SK-N-SH (cell line): ENCODE measurements at regions not wholly inside any gene's neighbourhood (a gene's known extent, or its start where the extent isn't known, plus 50 kb on each side); places are given as distances from the start of the nearest gene placed in this dataset.

Source experiments
- CTCF ChIA-PET: fragments of 300-600, 350-600 bp; formaldehyde crosslinking; extraction: SDS; loops from one replicate; lab custom pipeline; 2021; lab: Yijun Ruan, JAX
- POLR2A ChIA-PET: fragments of 350-600 bp; sonication (Branson Sonifier 250); formaldehyde crosslinking; extraction: SDS; loops from one replicate; lab custom pipeline; 2020; ENCODE audit warnings: antibody characterized with exemption, inconsistent platforms; lab: Yijun Ruan, JAX
- DNase-seq: peaks from one replicate; pipeline ENCODE4 v3.0.0; 2012
- H2AFZ ChIP-seq: fragments of 200-600 bp; sonication (generic); 2 replicates; pipeline ENCODE4 v1.8.1; 2016; ENCODE audit warnings: antibody characterized with exemption, mild to moderate bottlenecking, low read depth
- H3F3A ChIP-seq: fragments of 200-600 bp; sonication (generic); replicated peaks from 2 replicates; pipeline ENCODE3; 2016; ENCODE audit warnings: antibody characterized with exemption, mild to moderate bottlenecking; ENCODE audit not compliant: insufficient read depth
- H3K27ac ChIP-seq, 2 experiments: fragments of 200-500 bp in 1 of 2; fragments of 200-600 bp in 1 of 2; sonication (Bioruptor generic) in 1 of 2; sonication (generic), shearing (Covaris generic) in 1 of 2; 2 replicates each; pipeline versions ENCODE4 v1.5.1 to v1.6.1; 2014 to 2016; ENCODE audit warnings: low read depth in 2 of 2, inconsistent platforms in 1 of 2, low read length in 1 of 2, mild to moderate bottlenecking in 1 of 2, mixed read lengths in 1 of 2
- H3K27me3 ChIP-seq: fragments of 200-600 bp; sonication (generic), shearing (Covaris generic); 2 replicates; pipeline ENCODE4 v1.6.1; 2016; ENCODE audit warnings: mixed run types; ENCODE audit not compliant: insufficient read depth
- H3K36me3 ChIP-seq, 2 experiments: fragments of 200-500 bp in 1 of 2; fragments of 200-600 bp in 1 of 2; sonication (Bioruptor generic) in 1 of 2; sonication (generic) in 1 of 2; replicated peaks in 1 of 2; 2 replicates each; pipeline versions ENCODE3 to v1.5.1; 2014 to 2016; ENCODE audit warnings: low read length in 1 of 2, mild to moderate bottlenecking in 1 of 2; ENCODE audit not compliant: insufficient read depth in 2 of 2, control insufficient read depth in 1 of 2
- H3K4me1 ChIP-seq, 2 experiments: fragments of 200-500 bp in 1 of 2; fragments of 200-600 bp in 1 of 2; sonication (Bioruptor generic) in 1 of 2; sonication (generic), shearing (Covaris generic) in 1 of 2; 2 replicates each; pipeline versions ENCODE4 v1.5.1 to v1.6.1; 2014 to 2016; ENCODE audit warnings: low read depth in 1 of 2, low read length in 1 of 2, mixed run types in 1 of 2; ENCODE audit not compliant: insufficient read depth in 2 of 2, control insufficient read depth in 1 of 2
- H3K4me2 ChIP-seq: fragments of 200-600 bp; sonication (generic), shearing (Covaris generic); 2 replicates; pipeline ENCODE4 v1.6.1; 2017; ENCODE audit warnings: mixed run types
- H3K4me3 ChIP-seq, 2 experiments: fragments of 200-500 bp in 1 of 2; fragments of 200-600 bp in 1 of 2; sonication (Bioruptor generic) in 1 of 2; sonication (generic), shearing (Covaris generic) in 1 of 2; 2 replicates each; pipeline versions ENCODE4 v1.5.1 to v1.8.1; 2014 to 2016; ENCODE audit warnings: low read depth in 2 of 2, inconsistent platforms in 1 of 2, low read length in 1 of 2, mild to moderate bottlenecking in 1 of 2, mixed read lengths in 1 of 2, moderate library complexity in 1 of 2
- H3K79me2 ChIP-seq: fragments of 200-600 bp; sonication (generic); 2 replicates; pipeline ENCODE4 v1.8.1; 2017; ENCODE audit warnings: mild to moderate bottlenecking; ENCODE audit not compliant: insufficient read depth
- H3K9ac ChIP-seq: fragments of 200-600 bp; sonication (generic); 2 replicates; pipeline ENCODE4 v1.6.1; 2017; ENCODE audit warnings: mixed run types
- H3K9me2 ChIP-seq: fragments of 200-600 bp; sonication (generic); 2 replicates; pipeline ENCODE4 v1.6.1; 2017; ENCODE audit warnings: mixed run types
- H3K9me3 ChIP-seq: fragments of 200-600 bp; sonication (generic); 2 replicates; pipeline ENCODE4 v1.6.1; 2017; ENCODE audit warnings: mixed run types, mild to moderate bottlenecking, moderate library complexity
- H4K20me1 ChIP-seq: fragments of 200-600 bp; sonication (generic); 2 replicates; pipeline ENCODE4 v1.6.1; 2017; ENCODE audit warnings: mild to moderate bottlenecking, mixed run types; ENCODE audit not compliant: insufficient read depth
- FOSL2 ChIP-seq: IDR thresholded peaks from 2 replicates; pipeline ENCODE4 v1.4.0; 2012; ENCODE audit warnings: low read depth, mild to moderate bottlenecking, moderate library complexity, borderline replicate concordance
- FOXJ3 ChIP-seq: sonication (generic); formaldehyde crosslinking; IDR thresholded peaks from 2 replicates; pipeline ENCODE4 v1.5.1; 2020; ENCODE audit warnings: mild to moderate bottlenecking, missing genetic modification reagents
- GATA2 ChIP-seq: sonication (generic); formaldehyde crosslinking; IDR thresholded peaks from 2 replicates; pipeline ENCODE4 v1.5.0; 2020; ENCODE audit warnings: mild to moderate bottlenecking, missing genetic modification reagents
- NFIC ChIP-seq: IDR thresholded peaks from 2 replicates; pipeline ENCODE4 v1.4.0; 2012; ENCODE audit warnings: borderline replicate concordance
- PBX3 ChIP-seq: IDR thresholded peaks from 2 replicates; pipeline ENCODE4; 2012
- RAD21 ChIP-seq: IDR thresholded peaks from 2 replicates; pipeline ENCODE4 v1.6.1; 2012; ENCODE audit warnings: mild to moderate bottlenecking, low read length
- RCOR1 ChIP-seq: fragments of 150-350 bp; IDR thresholded peaks from 2 replicates; pipeline ENCODE4 v1.6.1; 2017; ENCODE audit warnings: antibody characterized with exemption, low read length
- REST ChIP-seq: IDR thresholded peaks from 2 replicates; pipeline ENCODE4 v1.6.1; 2012; ENCODE audit warnings: mild to moderate bottlenecking, low read depth, low read length, moderate library complexity
- RXRA ChIP-seq: IDR thresholded peaks from 2 replicates; pipeline ENCODE4 v1.4.0; 2012; ENCODE audit warnings: low read depth, mild to moderate bottlenecking, borderline replicate concordance
- TCF12 ChIP-seq: IDR thresholded peaks from 2 replicates; pipeline ENCODE4 v1.4.0; 2012
- USF1 ChIP-seq: IDR thresholded peaks from 2 replicates; pipeline ENCODE4 v1.4.0; 2012; ENCODE audit warnings: low read depth, borderline replicate concordance
- whole genome bisulfite sequencing: methylation state at CpG from one replicate; pipeline ENCODE4 v1.1.6; 2017; ENCODE audit warnings: low lambda C conversion rate; 5-methylcytosine and 5-hydroxymethylcytosine counted together
- TF ChIP-seq, protein P1 (sequence below): fragments of 150-350 bp; IDR thresholded peaks from 2 replicates; pipeline ENCODE4 v1.6.1; 2016; ENCODE audit warnings: mild to moderate bottlenecking, low read depth, low read length
- TF ChIP-seq, protein P2 (sequence below): IDR thresholded peaks from 2 replicates; pipeline ENCODE4 v1.4.0; 2012; ENCODE audit warnings: low read depth, borderline replicate concordance

GRCh38 chr5:98333921-98334320 is 439.5 kb upstream of the RGMB start (continued):
- no peak for TF ChIP-seq USF1
- TF ChIP-seq RAD21: no peak

DNA sequence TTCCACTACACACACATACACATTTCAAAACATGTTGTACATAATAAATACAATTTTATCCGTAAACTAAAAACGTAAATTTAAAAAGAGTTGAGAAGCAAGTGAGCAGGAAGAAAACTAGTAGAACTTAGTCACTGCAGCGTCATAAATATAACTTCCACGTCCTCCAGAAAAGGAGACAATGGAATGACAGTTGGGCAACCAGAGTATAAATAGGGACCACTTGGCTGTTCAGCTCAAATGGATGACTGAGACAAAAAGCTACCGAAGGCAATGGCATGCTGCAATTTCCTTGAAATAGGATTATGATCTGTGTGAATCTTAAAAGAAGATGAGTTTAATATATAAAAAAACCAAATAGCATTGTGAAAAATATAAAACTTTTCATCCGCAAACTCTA is 438.5 kb upstream of the RGMB start:
- Histone ChIP-seq H4K20me1 (no peaks in the 10 kb centered on the region), H3K27me3 (no peaks in the 10 kb centered on the region), H3K4me2 (no peak overlapping the region), H3K9ac (no peak overlapping the region), H3K4me1 (no peaks in the 10 kb centered on the region), H3K9me3 (no peaks in the 10 kb centered on the region), H2AFZ (no peak overlapping the region), H3K36me3 (no peaks in the 10 kb centered on the region), H3K9me2 (no peaks in the 10 kb centered on the region), H3K27ac (no peak overlapping the region), H3K79me2 (no peaks in the 10 kb centered on the region), H3F3A (no peaks in the 10 kb centered on the region), H3K4me3 (no peak overlapping the region)
- WGBS: 82% methylated on average over 6 of the region's 6 CpGs
- TF ChIP-seq RCOR1: no peak
- no peak for TF ChIP-seq TCF12
- TF ChIP-seq, protein P1, sequence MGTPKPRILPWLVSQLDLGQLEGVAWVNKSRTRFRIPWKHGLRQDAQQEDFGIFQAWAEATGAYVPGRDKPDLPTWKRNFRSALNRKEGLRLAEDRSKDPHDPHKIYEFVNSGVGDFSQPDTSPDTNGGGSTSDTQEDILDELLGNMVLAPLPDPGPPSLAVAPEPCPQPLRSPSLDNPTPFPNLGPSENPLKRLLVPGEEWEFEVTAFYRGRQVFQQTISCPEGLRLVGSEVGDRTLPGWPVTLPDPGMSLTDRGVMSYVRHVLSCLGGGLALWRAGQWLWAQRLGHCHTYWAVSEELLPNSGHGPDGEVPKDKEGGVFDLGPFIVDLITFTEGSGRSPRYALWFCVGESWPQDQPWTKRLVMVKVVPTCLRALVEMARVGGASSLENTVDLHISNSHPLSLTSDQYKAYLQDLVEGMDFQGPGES: no peak
- TF ChIP-seq RXRA: no peak
- no peak for TF ChIP-seq NFIC
- no peak for TF ChIP-seq FOXJ3 (CRISPR knock-in tag)
- DNase-seq: no peak
- CTCF ChIA-PET: no interaction called here
- POLR2A ChIA-PET: no interaction called here

DNA sequence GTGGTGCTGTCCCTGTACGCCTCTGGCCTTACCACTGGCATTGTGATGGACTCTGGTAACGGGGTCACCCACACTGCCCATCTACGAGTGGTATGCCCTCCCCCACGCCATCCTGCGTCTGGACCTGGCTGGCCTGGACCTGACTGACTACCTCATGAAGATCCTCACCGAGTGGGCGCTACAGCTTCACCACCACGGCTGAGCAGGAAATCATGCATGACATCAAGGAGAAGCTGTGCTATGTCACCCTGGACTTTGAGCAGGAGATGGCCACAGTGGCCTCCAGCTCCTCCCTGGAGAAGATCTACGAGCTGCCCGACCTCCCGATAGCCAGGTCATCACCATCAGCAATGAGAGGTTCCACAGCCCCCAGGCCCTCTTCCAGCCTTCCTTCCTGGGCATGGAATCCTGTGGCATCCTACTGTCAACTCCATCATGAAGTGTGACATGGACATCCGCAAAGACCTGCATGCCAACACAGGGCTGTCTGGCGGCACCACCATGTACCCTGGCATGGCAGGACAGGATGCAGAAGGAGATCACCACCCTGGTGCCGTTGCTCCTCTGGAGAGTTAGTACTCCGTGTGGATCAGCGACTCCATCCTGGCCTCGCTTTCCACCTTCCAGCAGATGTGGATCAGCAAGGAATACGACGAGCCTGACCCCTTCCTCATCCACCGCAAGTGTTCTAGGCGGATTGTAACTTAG is 434.2 kb upstream of the RGMB start:
- Histone ChIP-seq H3F3A (no peaks in the 10 kb centered on the region), H3K36me3 (no peaks in the 10 kb centered on the region), H3K9me2 (no peaks in the 10 kb centered on the region), H2AFZ (no peak overlapping the region), H4K20me1 (no peaks in the 10 kb centered on the region), H3K4me3 (no peak overlapping the region), H3K27ac (no peak overlapping the region), H3K9me3 (no peaks in the 10 kb centered on the region), H3K27me3 (no peaks in the 10 kb centered on the region), H3K4me1 (no peaks in the 10 kb centered on the region; a peak in 1 of 4 replicates), H3K4me2 (no peak overlapping the region), H3K9ac (no peak overlapping the region), H3K79me2 (no peaks in the 10 kb centered on the region)
- POLR2A ChIA-PET: no interaction called here
- no peak for TF ChIP-seq FOSL2
- TF ChIP-seq PBX3: no peak
- TF ChIP-seq, protein P2, sequence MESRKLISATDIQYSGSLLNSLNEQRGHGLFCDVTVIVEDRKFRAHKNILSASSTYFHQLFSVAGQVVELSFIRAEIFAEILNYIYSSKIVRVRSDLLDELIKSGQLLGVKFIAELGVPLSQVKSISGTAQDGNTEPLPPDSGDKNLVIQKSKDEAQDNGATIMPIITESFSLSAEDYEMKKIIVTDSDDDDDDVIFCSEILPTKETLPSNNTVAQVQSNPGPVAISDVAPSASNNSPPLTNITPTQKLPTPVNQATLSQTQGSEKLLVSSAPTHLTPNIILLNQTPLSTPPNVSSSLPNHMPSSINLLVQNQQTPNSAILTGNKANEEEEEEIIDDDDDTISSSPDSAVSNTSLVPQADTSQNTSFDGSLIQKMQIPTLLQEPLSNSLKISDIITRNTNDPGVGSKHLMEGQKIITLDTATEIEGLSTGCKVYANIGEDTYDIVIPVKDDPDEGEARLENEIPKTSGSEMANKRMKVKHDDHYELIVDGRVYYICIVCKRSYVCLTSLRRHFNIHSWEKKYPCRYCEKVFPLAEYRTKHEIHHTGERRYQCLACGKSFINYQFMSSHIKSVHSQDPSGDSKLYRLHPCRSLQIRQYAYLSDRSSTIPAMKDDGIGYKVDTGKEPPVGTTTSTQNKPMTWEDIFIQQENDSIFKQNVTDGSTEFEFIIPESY: no peak
- no peak for TF ChIP-seq GATA2
- no peak for TF ChIP-seq FOXJ3 (CRISPR knock-in tag)
- TF ChIP-seq REST: no peak
- WGBS: 83% methylated on average over 15 of the region's 21 CpGs
- CTCF ChIA-PET: no interaction called here
- no peak for DNase-seq
